GM23248 (cell line): ENCODE measurements at regions not wholly inside any gene's neighbourhood (a gene's known extent, or its start where the extent isn't known, plus 50 kb on each side); places are given as distances from the start of the nearest gene placed in this dataset.

Source experiments
- EZH2 ChIP-seq: fragments of 200-600 bp; sonication (generic); IDR thresholded peaks from 2 replicates; pipeline ENCODE4 v1.6.1; 2018; ENCODE audit warnings: antibody characterized with exemption, mild to moderate bottlenecking; ENCODE audit not compliant: insufficient read depth, poor library complexity, severe bottlenecking
- EZH2phosphoT487 ChIP-seq: fragments of 200-600 bp; sonication (generic); IDR thresholded peaks from 2 replicates; pipeline ENCODE4 v1.6.1; 2018; ENCODE audit warnings: antibody characterized with exemption, moderate library complexity, mild to moderate bottlenecking, low read depth; ENCODE audit not compliant: insufficient read depth

- TF ChIP-seq EZH2: no peak
- TF ChIP-seq EZH2phosphoT487: no peak
Observed at GRCh38 chr15:56804279-56804678, 71.0 kb upstream of the ZNF280D start.
